Endothelial cell (in vitro differentiated cells): ENCODE measurements at regions not wholly inside any gene's neighbourhood (a gene's known extent, or its start where the extent isn't known, plus 50 kb on each side); places are given as distances from the start of the nearest gene placed in this dataset.

Experiments used
- DNase-seq: peaks from one replicate; pipeline ENCODE4 v3.0.0; 2021; ENCODE audit warnings: low spot score
- H3K27ac Mint-ChIP-seq: one replicate; pipeline ENCODE4 v1.8.0; 2021; ENCODE audit warnings: mixed read lengths, inconsistent platforms; ENCODE audit not compliant: unreplicated experiment
- H3K27me3 Mint-ChIP-seq: one replicate; pipeline ENCODE4 v1.8.0; 2021; ENCODE audit warnings: mild to moderate bottlenecking, moderate library complexity, mixed read lengths, inconsistent platforms; ENCODE audit not compliant: unreplicated experiment
- H3K36me3 Mint-ChIP-seq: one replicate; pipeline ENCODE4 v1.8.0; 2021; ENCODE audit warnings: mild to moderate bottlenecking, low read depth, mixed read lengths, inconsistent platforms; ENCODE audit not compliant: unreplicated experiment
- H3K4me1 Mint-ChIP-seq: one replicate; pipeline ENCODE4 v1.8.0; 2021; ENCODE audit warnings: mild to moderate bottlenecking, mixed read lengths, inconsistent platforms; ENCODE audit not compliant: unreplicated experiment
- H3K4me3 Mint-ChIP-seq: one replicate; pipeline ENCODE4 v1.8.0; 2021; ENCODE audit warnings: mild to moderate bottlenecking, mixed read lengths, inconsistent platforms; ENCODE audit not compliant: unreplicated experiment
- H3K9me3 Mint-ChIP-seq: one replicate; pipeline ENCODE4 v1.8.0; 2021; ENCODE audit warnings: mixed read lengths, inconsistent platforms; ENCODE audit not compliant: unreplicated experiment
- TF ChIP-seq, protein P1 (sequence below): fragments of 200-600 bp; sonication (generic); IDR thresholded peaks from one replicate; pipeline ENCODE4 v1.5.0; 2021; ENCODE audit warnings: antibody characterized with exemption; ENCODE audit not compliant: unreplicated experiment

DNA sequence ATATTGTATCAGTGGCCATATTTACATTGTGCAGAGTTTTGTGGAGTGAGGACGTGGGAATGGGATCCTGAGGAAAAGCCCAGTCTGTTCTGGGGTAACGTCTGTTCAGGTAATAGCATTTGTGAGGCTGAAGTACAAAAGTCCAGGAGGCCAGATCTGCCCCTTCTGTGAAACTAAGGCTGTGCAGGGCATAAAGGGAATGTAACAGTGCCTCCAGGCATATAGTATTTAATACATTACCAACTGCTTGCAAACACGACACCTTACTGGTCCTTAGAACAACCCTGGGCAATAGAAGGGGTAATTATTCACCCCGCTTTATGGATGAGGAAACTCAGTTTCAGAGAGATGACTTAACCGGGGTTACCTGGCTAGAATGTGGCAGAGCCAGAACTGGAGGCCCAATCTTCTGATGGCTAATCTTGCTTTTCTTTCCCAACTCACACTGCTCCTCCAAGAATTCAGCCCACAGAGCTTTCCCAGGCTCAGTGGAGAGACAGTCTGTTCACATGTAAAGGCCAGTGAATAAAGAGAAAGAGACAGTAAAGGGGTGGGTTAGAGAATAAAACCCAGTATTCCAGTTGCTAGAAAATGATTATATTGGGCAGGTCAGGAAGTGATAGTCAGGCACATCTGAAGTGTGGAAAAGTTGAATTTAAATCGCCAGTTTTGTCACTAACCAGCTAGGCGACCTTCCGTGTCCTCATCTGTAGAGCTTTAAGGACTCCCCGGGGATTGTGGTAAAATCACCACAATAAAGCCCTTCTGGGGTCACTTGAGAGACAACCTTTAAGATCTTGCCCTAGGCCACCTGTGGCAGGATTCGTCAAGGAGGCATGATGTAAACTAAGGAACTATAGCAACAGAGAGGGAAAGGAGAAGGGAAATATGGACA lies 280.7 kb upstream of the CITED2 start:
- Mint-ChIP-seq H3K4me3 (no peak overlapping the region), H3K9me3 (no peaks in the 10 kb centered on the region), H3K36me3 (no peaks in the 10 kb centered on the region), H3K27me3 (peaks cover 1% of the 10 kb centered on the region), H3K27ac (no peak overlapping the region), H3K4me1 (peaks cover 3% of the 10 kb centered on the region)
- TF ChIP-seq, protein P1, sequence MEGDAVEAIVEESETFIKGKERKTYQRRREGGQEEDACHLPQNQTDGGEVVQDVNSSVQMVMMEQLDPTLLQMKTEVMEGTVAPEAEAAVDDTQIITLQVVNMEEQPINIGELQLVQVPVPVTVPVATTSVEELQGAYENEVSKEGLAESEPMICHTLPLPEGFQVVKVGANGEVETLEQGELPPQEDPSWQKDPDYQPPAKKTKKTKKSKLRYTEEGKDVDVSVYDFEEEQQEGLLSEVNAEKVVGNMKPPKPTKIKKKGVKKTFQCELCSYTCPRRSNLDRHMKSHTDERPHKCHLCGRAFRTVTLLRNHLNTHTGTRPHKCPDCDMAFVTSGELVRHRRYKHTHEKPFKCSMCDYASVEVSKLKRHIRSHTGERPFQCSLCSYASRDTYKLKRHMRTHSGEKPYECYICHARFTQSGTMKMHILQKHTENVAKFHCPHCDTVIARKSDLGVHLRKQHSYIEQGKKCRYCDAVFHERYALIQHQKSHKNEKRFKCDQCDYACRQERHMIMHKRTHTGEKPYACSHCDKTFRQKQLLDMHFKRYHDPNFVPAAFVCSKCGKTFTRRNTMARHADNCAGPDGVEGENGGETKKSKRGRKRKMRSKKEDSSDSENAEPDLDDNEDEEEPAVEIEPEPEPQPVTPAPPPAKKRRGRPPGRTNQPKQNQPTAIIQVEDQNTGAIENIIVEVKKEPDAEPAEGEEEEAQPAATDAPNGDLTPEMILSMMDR = no peak
- no peak for DNase-seq

DNA sequence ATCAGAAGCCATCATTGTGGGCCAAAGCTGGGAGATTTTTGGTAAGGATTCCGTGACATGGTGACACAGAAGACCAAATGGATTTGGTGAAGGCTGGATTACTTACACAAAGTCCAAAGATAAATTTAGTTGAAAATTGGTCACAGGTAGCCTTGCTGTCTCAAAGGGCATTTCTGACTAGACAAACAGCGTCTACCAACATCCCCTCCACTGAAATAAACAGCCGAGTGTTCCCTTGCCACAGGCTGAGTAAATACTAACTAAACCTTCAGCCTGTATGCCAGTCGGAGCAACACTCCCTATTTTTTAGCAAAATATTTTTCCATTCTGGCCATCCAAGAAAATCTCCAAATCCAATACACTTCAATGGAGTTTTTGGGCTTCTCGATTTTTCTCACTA lies 279.9 kb upstream of the CITED2 start:
- TF ChIP-seq, protein P1 = no peak
- peaks cover 1% of the 10 kb centered on the region for H3K27me3 Mint-ChIP-seq
- peaks cover 3% of the 10 kb centered on the region for H3K4me1 Mint-ChIP-seq
- no peak for DNase-seq
- H3K36me3 Mint-ChIP-seq = no peaks in the 10 kb centered on the region
- H3K9me3 Mint-ChIP-seq = no peaks in the 10 kb centered on the region
- no peak overlapping the region for H3K4me3 Mint-ChIP-seq
- H3K27ac Mint-ChIP-seq = no peak overlapping the region

DNA sequence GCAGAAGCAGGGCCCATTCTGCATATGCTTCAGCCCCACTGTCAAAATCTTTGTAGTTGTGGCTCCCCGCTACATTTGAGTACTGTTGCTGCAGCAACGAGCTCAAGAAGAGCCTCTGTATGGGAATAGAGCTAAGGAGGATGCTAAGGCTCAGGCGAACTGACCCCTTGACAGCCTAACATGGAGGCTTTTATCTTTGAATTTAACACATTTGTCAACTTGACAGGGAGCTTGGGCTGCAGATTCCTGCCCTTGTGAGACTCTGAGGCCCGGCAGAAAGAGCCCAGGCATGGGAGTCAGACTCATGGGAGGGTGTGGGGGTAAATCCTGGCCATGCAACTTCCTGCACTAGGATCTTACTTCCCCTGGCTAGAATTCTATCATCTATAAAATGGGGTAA lies 278.7 kb upstream of the CITED2 start:
- Mint-ChIP-seq H3K27me3 (peaks cover 1% of the 10 kb centered on the region), H3K4me1 (peaks cover 7% of the 10 kb centered on the region), H3K36me3 (no peaks in the 10 kb centered on the region), H3K4me3 (no peak overlapping the region), H3K27ac (no peak overlapping the region), H3K9me3 (no peaks in the 10 kb centered on the region)
- TF ChIP-seq, protein P1 = no peak
- no peak for DNase-seq

DNA sequence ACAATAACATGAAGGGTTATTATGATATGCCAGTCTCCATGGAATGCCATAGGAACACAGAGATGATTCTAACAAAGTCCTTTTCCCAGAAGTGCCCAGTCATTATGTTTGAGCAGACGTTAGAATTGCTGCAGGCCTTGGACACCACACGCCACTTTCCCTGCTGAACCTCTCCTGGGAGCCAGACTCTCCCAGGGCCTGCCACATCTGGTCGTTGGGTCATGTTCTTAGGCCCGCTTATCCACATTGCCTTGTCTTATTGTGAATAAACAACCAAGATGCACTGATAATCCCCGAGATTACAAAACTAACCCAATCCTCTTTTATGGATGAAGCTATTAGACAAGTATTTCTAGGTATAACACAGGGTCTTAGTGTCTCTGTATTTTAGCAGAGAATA lies 276.5 kb upstream of the CITED2 start:
- Mint-ChIP-seq H3K36me3 (no peaks in the 10 kb centered on the region), H3K27me3 (peaks cover 1% of the 10 kb centered on the region), H3K4me3 (no peak overlapping the region), H3K9me3 (no peaks in the 10 kb centered on the region), H3K27ac (no peak overlapping the region), H3K4me1 (peaks cover 4% of the 10 kb centered on the region)
- no peak for DNase-seq
- TF ChIP-seq, protein P1 = no peak

DNA sequence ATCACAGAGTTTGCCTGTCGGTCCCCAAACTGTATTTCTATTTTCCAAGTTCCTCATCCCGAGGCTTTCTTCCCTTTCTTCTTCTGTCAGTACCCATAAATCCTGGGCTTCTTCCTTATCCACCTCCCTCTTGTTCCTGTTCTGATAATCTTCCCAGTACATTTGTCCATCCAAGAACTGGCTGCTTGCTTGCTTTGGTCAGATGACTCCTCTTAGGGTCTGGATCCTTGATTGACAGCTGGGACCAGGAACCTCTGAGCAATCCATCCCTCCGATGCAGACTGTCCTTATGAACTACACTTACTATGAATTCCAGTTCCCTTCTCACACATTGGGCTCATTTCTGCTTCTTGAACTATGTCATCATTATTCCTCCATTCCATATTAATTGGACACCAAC lies 275.3 kb upstream of the CITED2 start:
- H3K4me1 Mint-ChIP-seq = peaks cover 4% of the 10 kb centered on the region
- no peaks in the 10 kb centered on the region for H3K9me3 Mint-ChIP-seq

More for the DNA sequence above, 275.3 kb upstream of the CITED2 start:
- peaks cover 1% of the 10 kb centered on the region for H3K27me3 Mint-ChIP-seq
- no peak overlapping the region for H3K27ac Mint-ChIP-seq
- H3K36me3 Mint-ChIP-seq = no peaks in the 10 kb centered on the region
- TF ChIP-seq, protein P1 = no peak
- DNase-seq = no peak
- no peak overlapping the region for H3K4me3 Mint-ChIP-seq
